CD14-positive monocyte (primary cell): ENCODE measurements at regions not wholly inside any gene's neighbourhood (a gene's known extent, or its start where the extent isn't known, plus 50 kb on each side); places are given as distances from the start of the nearest gene placed in this dataset.

Source experiments
- DNase-seq, 3 donors: peaks; one replicate each; pipeline ENCODE4 v3.0.0-alpha.2; 2011 to 2022
- H2AFZ ChIP-seq: 2 replicates; pipeline ENCODE4 v1.6.0; 2012; ENCODE audit warnings: mild to moderate bottlenecking, low read depth, low read length, inconsistent platforms; ENCODE audit not compliant: insufficient read depth, poor library complexity, severe bottlenecking
- H3K27ac ChIP-seq, 2 donors: 1 replicate in 1 of 2; 2 replicates in 1 of 2; pipeline ENCODE4 v1.5.1; 2012 to 2013; ENCODE audit warnings: low read length in 2 of 2, control low read depth in 1 of 2, inconsistent platforms in 1 of 2, low read depth in 1 of 2, mild to moderate bottlenecking in 1 of 2
- H3K27me3 ChIP-seq, 2 donors: one replicate each; pipeline versions ENCODE4 v1.6.0 to v1.6.1; 2011 to 2013; ENCODE audit warnings: low read length in 2 of 2; ENCODE audit not compliant: control insufficient read depth in 2 of 2, insufficient read depth in 2 of 2
- H3K36me3 ChIP-seq, 2 donors: replicated peaks in 1 of 2; 1 replicate in 1 of 2; 2 replicates in 1 of 2; pipeline versions ENCODE4 v1.5.1 to v1.6.1; 2012 to 2013; ENCODE audit warnings: low read length in 2 of 2, control low read depth in 1 of 2, inconsistent platforms in 1 of 2, mild to moderate bottlenecking in 1 of 2; ENCODE audit not compliant: insufficient read depth in 2 of 2, control insufficient read depth in 1 of 2
- H3K4me1 ChIP-seq, 2 donors: 1 replicate in 1 of 2; 2 replicates in 1 of 2; pipeline versions ENCODE4 v1.5.1 to v1.6.1; 2012 to 2013; ENCODE audit warnings: low read length in 2 of 2, control low read depth in 1 of 2, inconsistent platforms in 1 of 2, mild to moderate bottlenecking in 1 of 2, moderate library complexity in 1 of 2; ENCODE audit not compliant: insufficient read depth in 2 of 2, control insufficient read depth in 1 of 2
- H3K4me2 ChIP-seq: replicated peaks from 2 replicates; pipeline ENCODE3; 2012; ENCODE audit warnings: low read length, moderate library complexity, mild to moderate bottlenecking; ENCODE audit not compliant: poor library complexity, severe bottlenecking; ENCODE audit errors: extremely low read depth
- H3K4me3 ChIP-seq, 3 experiments: fragments of 200-600 bp in 1 of 3; sonication (generic) in 1 of 3; replicated peaks in 1 of 3; 1 replicate in 2 of 3; 2 replicates in 1 of 3; pipeline ENCODE4 v1.5.1; 2011 to 2013; ENCODE audit warnings: low read length in 3 of 3, mild to moderate bottlenecking in 3 of 3, control low read depth in 2 of 3, low read depth in 2 of 3, inconsistent platforms in 1 of 3, moderate library complexity in 1 of 3
- H3K79me2 ChIP-seq: 2 replicates; pipeline ENCODE4 v1.6.0; 2012; ENCODE audit warnings: mild to moderate bottlenecking, control low read depth, inconsistent platforms, low read length, moderate library complexity; ENCODE audit not compliant: insufficient read depth
- H3K9ac ChIP-seq: 2 replicates; pipeline ENCODE4 v1.6.0; 2017; ENCODE audit warnings: low read length, mild to moderate bottlenecking; ENCODE audit not compliant: insufficient read depth, poor library complexity, severe bottlenecking
- H3K9me3 ChIP-seq, 2 donors: replicated peaks in 1 of 2; 1 replicate in 1 of 2; 2 replicates in 1 of 2; pipeline versions ENCODE4 v1.5.1 to v1.6.1; 2012 to 2013; ENCODE audit warnings: low read length in 2 of 2, control low read depth in 1 of 2; ENCODE audit not compliant: control insufficient read depth in 1 of 2, insufficient read depth in 1 of 2
- H4K20me1 ChIP-seq: 2 replicates; pipeline ENCODE4 v1.6.0; 2012; ENCODE audit warnings: mild to moderate bottlenecking, low read length, control low read depth, moderate library complexity; ENCODE audit not compliant: insufficient read depth
- H3K27ac Mint-ChIP-seq, 7 donors: one replicate each; pipeline ENCODE4 v1.8.0; 2020; ENCODE audit warnings: mild to moderate bottlenecking in 7 of 7, mixed read lengths in 7 of 7, moderate library complexity in 6 of 7, inconsistent platforms in 2 of 7
- H3K27me3 Mint-ChIP-seq, 3 donors: one replicate each; pipeline ENCODE4 v1.8.0; 2021 to 2022; ENCODE audit warnings: low read depth in 3 of 3, mild to moderate bottlenecking in 3 of 3, mixed read lengths in 3 of 3, moderate library complexity in 3 of 3, inconsistent platforms in 1 of 3
- H3K36me3 Mint-ChIP-seq, 2 donors: one replicate each; pipeline ENCODE4 v1.8.0; 2020; ENCODE audit warnings: mixed read lengths in 2 of 2, inconsistent platforms in 1 of 2, mild to moderate bottlenecking in 1 of 2
- H3K4me1 Mint-ChIP-seq: one replicate; pipeline ENCODE4 v1.8.0; 2020; ENCODE audit warnings: mild to moderate bottlenecking, mixed read lengths
- H3K4me3 Mint-ChIP-seq, 2 donors: one replicate each; pipeline ENCODE4 v1.8.0; 2020; ENCODE audit warnings: mild to moderate bottlenecking in 2 of 2, mixed read lengths in 2 of 2, moderate library complexity in 1 of 2
- H3K9me3 Mint-ChIP-seq, 7 donors: one replicate each; pipeline ENCODE4 v1.8.0; 2020 to 2022; ENCODE audit warnings: mixed read lengths in 7 of 7, mild to moderate bottlenecking in 6 of 7, moderate library complexity in 6 of 7, inconsistent platforms in 2 of 7
- CTCF ChIP-seq: fragments of 200-600 bp; IDR thresholded peaks from one replicate; pipeline ENCODE4 v1.8.0; 2022; ENCODE audit warnings: antibody characterized with exemption, mild to moderate bottlenecking
- WGBS: methylation state at CpG from one replicate; pipeline ENCODE4 v1.1.5; 2013; ENCODE audit warnings: missing lambda C conversion rate; ENCODE audit not compliant: insufficient coverage; 5-methylcytosine and 5-hydroxymethylcytosine counted together
- intact Hi-C, 2 donors: fragments of 100-400 bp; cut with micrococcal nuclease; formaldehyde crosslinking; loops; one replicate each; pipeline versions ENCODE4 v1.15.0 to v1.15.1; 2023

GRCh38 chr14:55884819-55885218 is 233.4 kb upstream of the PELI2 start:
- H3K9me3 Mint-ChIP-seq: peaks cover 0 to 10% (median 2%) of the 10 kb centered on the region in 7 donors
- Histone ChIP-seq H3K9ac (no peak overlapping the region), H3K79me2 (no peaks in the 10 kb centered on the region), H3K27ac (no peak overlapping the region), H4K20me1 (no peaks in the 10 kb centered on the region), H3K9me3 (no peaks in the 10 kb centered on the region), H3K4me3 (no peak overlapping the region), H3K4me1 (no peaks in the 10 kb centered on the region), H3K36me3 (no peaks in the 10 kb centered on the region), H3K4me2 (no peak overlapping the region), H3K27me3 (no peaks in the 10 kb centered on the region), H2AFZ (no peak overlapping the region)
- H3K27ac Mint-ChIP-seq: no peak overlapping the region
- intact Hi-C loops: no loop called here
- peaks cover 3 to 8% (median 7%) of the 10 kb centered on the region in 3 donors for H3K27me3 Mint-ChIP-seq
- H3K36me3 Mint-ChIP-seq: no peaks in the 10 kb centered on the region
- DNase-seq: no peak
- no peak for TF ChIP-seq CTCF
- H3K4me1 Mint-ChIP-seq: no peaks in the 10 kb centered on the region
- no peak overlapping the region for H3K4me3 Mint-ChIP-seq
- 96% methylated on average over 4 of the region's 4 CpGs for WGBS

GRCh38 chr14:55889124-55889523 is 229.1 kb upstream of the PELI2 start:
- Histone ChIP-seq H3K79me2 (no peaks in the 10 kb centered on the region), H3K4me1 (no peaks in the 10 kb centered on the region), H3K4me3 (no peak overlapping the region), H3K9ac (no peak overlapping the region), H3K4me2 (no peak overlapping the region), H3K9me3 (no peaks in the 10 kb centered on the region), H3K36me3 (no peaks in the 10 kb centered on the region), H4K20me1 (no peaks in the 10 kb centered on the region), H3K27ac (no peak overlapping the region), H2AFZ (no peak overlapping the region), H3K27me3 (no peaks in the 10 kb centered on the region)
- Mint-ChIP-seq H3K36me3 (no peaks in the 10 kb centered on the region), H3K27ac (no peak overlapping the region), H3K9me3 (peaks cover 0 to 3% (median 0%) of the 10 kb centered on the region in 7 donors), H3K4me1 (no peaks in the 10 kb centered on the region), H3K4me3 (no peak overlapping the region), H3K27me3 (peaks cover 0 to 7% (median 3%) of the 10 kb centered on the region in 3 donors)
- no peak for TF ChIP-seq CTCF
- intact Hi-C loops: no loop called here
- WGBS: 87% methylated on average over 4 of the region's 6 CpGs
- no peak for DNase-seq
